Muscle layer of duodenum (tissue), 2 donors: ENCODE measurements at regions not wholly inside any gene's neighbourhood (a gene's known extent, or its start where the extent isn't known, plus 50 kb on each side); places are given as distances from the start of the nearest gene placed in this dataset.
"Not testable (repeated sequence)": the region's sequence is repeated elsewhere in the genome, so short reads cannot be mapped to it uniquely, and the experiment has no call there.

ENCODE experiments used
- H3K27ac ChIP-seq: one replicate; pipeline ENCODE4 v1.7.0; 2013; ENCODE audit warnings: mild to moderate bottlenecking, low read length
- H3K27me3 ChIP-seq: one replicate; pipeline ENCODE4 v1.7.0; 2013; ENCODE audit warnings: low read depth, mild to moderate bottlenecking, control low read depth, low read length
- H3K36me3 ChIP-seq, 2 donors: one replicate each; pipeline ENCODE4 v1.7.0; 2013; ENCODE audit warnings: low read length in 2 of 2, control low read depth in 1 of 2, mild to moderate bottlenecking in 1 of 2; ENCODE audit not compliant: insufficient read depth in 2 of 2, control insufficient read depth in 1 of 2
- H3K4me1 ChIP-seq, 2 donors: one replicate each; pipeline ENCODE4 v1.7.0; 2013; ENCODE audit warnings: low read length in 2 of 2, mild to moderate bottlenecking in 2 of 2, control low read depth in 1 of 2, moderate library complexity in 1 of 2; ENCODE audit not compliant: insufficient read depth in 2 of 2, control insufficient read depth in 1 of 2
- H3K4me3 ChIP-seq, 2 donors: one replicate each; pipeline ENCODE4 v1.7.0; 2013; ENCODE audit warnings: low read length in 2 of 2, low read depth in 1 of 2, mild to moderate bottlenecking in 1 of 2
- H3K9me3 ChIP-seq, 2 donors: one replicate each; pipeline ENCODE4 v1.7.0; 2013; ENCODE audit warnings: low read length in 2 of 2, control low read depth in 1 of 2, mild to moderate bottlenecking in 1 of 2; ENCODE audit not compliant: control insufficient read depth in 1 of 2
- donor health status: healthy.

DNA sequence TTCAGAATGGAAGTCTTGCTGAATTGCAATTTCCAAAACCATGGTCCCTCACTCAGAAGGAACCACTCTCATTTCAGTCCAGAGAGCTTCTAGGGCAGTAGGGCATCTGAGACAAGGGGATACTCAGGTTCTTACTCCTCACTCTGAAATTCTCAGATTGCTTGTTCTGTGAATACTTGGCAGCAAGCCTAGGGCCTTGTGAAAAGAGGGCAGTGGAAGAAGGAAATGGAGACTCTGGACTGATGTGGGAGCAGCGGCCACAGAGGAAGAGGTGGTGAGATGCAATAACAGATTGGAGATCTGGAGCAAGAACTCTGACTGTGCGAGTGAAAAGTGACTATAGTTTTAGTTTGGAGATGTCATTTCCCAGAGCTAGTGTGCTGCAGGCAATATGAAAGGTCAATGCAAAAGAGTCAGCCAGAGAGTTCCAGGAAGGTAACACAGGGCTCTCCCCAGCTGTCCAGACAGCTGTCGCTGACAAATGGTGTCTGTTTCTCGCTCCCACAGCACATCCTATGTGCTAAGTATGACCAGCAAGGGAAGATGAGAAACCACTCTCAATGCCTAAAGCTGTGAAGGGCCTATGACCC lies 291.6 kb upstream of the KIAA1217 start:
- H3K4me1 ChIP-seq: no peaks in the 10 kb centered on the region
- H3K36me3 ChIP-seq: no peaks in the 10 kb centered on the region
- no peak overlapping the region for H3K4me3 ChIP-seq
- H3K9me3 ChIP-seq: no peaks in the 10 kb centered on the region
- no peak overlapping the region for H3K27ac ChIP-seq
- no peaks in the 10 kb centered on the region for H3K27me3 ChIP-seq

DNA sequence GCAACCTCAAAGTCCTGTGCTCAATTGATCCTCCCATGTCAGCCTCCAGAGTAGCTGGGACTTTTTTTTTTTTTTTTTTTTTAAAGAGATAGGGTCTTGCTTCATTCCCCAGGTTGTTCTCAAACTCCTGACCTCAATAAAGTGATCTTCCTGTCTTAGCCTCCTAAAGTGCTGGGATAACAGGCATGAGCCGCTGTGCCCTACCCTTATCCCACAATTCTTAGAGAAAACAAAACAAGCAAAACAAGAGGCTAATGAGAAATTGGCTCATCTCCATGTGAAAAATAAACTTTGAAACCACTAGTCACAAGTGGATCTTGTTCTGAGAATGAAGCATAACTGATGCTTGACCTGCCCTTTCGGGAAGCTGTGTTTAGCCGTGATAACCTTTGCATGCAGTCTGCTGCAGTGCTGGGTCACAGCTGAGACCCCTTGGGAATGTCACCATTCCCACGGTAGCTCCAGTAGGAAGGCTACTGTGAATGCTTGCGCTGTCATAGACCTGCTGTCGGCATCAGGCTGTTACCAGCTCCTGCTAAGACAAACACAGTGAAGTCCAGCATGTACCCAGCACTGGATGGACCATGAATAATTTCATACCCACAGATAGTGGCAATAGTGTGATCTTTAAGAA lies 290.7 kb upstream of the KIAA1217 start:
- no peak overlapping the region for H3K27ac ChIP-seq
- H3K27me3 ChIP-seq: no peaks in the 10 kb centered on the region
- no peaks in the 10 kb centered on the region for H3K9me3 ChIP-seq
- H3K4me3 ChIP-seq: no peak overlapping the region
- H3K4me1 ChIP-seq: no peaks in the 10 kb centered on the region
- H3K36me3 ChIP-seq: no peaks in the 10 kb centered on the region

DNA sequence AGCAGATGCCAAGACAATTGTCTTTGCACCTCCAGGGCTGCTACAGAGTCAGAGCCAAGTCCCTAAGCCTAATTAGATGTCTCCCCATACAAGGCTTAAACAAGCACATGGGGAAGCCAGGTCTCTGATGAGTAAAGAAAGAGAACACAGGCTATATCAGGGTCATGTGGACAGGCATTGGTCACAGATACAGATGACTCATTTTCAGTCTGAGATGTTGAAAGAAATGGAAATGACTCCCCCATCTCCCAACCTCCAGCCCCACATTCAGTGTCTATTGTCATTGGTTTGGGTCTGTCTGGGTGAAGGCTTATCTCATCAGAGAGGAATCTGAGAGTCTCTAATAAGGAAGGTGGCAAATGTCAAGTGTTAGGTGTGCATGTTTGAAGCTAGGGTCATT lies 290.1 kb upstream of the KIAA1217 start:
- Histone ChIP-seq H3K36me3 (no peaks in the 10 kb centered on the region), H3K9me3 (no peaks in the 10 kb centered on the region)

DNA sequence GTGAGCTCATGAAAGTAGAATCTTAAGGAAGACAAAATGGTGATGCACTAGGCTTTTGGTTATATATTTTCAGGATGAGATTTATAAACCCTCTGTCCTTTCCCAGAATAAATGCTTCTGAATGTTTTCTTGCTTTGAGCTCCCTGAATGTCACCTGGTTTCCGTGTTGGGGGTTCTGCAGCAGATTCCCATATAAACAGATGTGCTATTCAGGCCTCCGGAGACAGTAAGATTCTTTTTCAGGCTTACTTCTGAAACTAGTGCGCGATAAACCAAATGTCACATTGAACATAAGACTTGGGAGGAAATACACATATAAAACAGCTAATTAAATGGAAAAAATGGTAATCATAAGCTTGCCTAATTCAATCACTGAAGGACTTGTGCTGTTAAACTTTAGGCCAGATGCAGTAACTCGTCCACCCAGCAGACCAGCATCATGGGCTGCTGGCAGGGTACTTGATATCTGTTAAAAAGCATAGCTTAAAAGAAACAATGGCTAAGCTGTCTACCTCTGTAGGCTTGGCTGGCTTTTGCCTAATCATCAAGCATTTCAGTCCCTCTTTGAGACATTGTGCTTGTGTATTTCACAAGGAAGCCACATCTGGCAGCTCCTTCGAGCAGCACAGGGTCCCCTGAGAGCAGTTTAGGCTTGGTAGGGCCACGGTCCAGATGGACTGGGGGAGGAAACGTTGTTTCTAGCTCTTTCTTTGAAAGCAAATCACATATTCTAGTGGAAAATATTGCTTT lies 281.2 kb upstream of the KIAA1217 start:
- H3K9me3 ChIP-seq: no peaks in the 10 kb centered on the region
- H3K4me1 ChIP-seq: no peaks in the 10 kb centered on the region
- no peaks in the 10 kb centered on the region for H3K27me3 ChIP-seq
- H3K36me3 ChIP-seq: no peaks in the 10 kb centered on the region
- H3K27ac ChIP-seq: no peak overlapping the region
- H3K4me3 ChIP-seq: no peak overlapping the region

More for the DNA sequence above, 290.1 kb upstream of the KIAA1217 start:
- Histone ChIP-seq H3K27me3 (no peaks in the 10 kb centered on the region), H3K27ac (no peak overlapping the region), H3K4me1 (no peaks in the 10 kb centered on the region), H3K4me3 (no peak overlapping the region)

GRCh38 chr10:23934023-23934422 lies 274.9 kb upstream of the KIAA1217 start:
- H3K9me3 ChIP-seq, H3K4me1 ChIP-seq, H3K36me3 ChIP-seq, H3K27me3 ChIP-seq, H3K27ac ChIP-seq, H3K4me3 ChIP-seq: not testable (repeated sequence)

DNA sequence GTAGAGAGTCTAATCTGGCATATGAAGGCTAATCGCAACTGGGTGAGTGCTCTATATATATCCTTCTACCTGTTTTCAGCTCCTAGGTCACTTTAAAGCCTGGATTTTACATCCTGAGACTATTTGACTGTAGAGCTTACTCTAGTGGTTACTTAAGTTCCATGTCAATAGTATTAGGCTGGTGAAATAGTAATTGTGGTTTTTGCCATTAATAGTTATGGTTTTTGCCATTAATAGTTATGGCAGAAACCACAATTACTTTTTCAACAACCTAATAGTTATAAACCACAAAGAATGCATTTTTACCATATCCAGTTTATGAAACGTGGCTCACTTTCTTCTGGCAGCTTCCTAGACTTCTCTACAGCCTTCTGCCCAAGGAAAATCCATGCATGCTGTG lies 263.1 kb upstream of the KIAA1217 start:
- H3K27ac ChIP-seq: no peak overlapping the region
- H3K27me3 ChIP-seq: no peaks in the 10 kb centered on the region
- H3K36me3 ChIP-seq: no peaks in the 10 kb centered on the region
- H3K4me1 ChIP-seq: no peaks in the 10 kb centered on the region
- no peaks in the 10 kb centered on the region for H3K9me3 ChIP-seq
- no peak overlapping the region for H3K4me3 ChIP-seq

DNA sequence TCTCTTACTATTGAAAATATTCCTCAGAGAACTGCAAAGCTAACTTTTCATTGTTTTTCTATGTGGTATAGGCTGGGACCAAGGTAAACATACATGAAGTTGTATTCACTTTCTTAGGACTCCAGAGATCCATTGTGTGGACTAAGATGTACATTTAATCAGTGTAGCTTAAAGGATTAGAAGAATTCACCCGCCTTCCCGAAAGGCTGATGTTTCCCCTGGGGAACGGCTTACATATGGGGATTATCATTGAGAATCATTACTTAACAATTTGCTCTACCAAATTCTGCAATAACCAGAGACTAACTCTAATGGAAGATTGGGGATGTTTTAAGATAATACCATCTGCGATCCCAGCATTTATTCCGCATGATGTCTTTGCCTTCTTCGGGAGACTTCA lies 257.1 kb upstream of the KIAA1217 start:
- no peaks in the 10 kb centered on the region for H3K4me1 ChIP-seq
- no peak overlapping the region for H3K27ac ChIP-seq
- peaks cover 0 to 5% of the 10 kb centered on the region in 2 donors for H3K9me3 ChIP-seq
- H3K36me3 ChIP-seq: no peaks in the 10 kb centered on the region
- H3K4me3 ChIP-seq: no peak overlapping the region
- H3K27me3 ChIP-seq: no peaks in the 10 kb centered on the region

DNA sequence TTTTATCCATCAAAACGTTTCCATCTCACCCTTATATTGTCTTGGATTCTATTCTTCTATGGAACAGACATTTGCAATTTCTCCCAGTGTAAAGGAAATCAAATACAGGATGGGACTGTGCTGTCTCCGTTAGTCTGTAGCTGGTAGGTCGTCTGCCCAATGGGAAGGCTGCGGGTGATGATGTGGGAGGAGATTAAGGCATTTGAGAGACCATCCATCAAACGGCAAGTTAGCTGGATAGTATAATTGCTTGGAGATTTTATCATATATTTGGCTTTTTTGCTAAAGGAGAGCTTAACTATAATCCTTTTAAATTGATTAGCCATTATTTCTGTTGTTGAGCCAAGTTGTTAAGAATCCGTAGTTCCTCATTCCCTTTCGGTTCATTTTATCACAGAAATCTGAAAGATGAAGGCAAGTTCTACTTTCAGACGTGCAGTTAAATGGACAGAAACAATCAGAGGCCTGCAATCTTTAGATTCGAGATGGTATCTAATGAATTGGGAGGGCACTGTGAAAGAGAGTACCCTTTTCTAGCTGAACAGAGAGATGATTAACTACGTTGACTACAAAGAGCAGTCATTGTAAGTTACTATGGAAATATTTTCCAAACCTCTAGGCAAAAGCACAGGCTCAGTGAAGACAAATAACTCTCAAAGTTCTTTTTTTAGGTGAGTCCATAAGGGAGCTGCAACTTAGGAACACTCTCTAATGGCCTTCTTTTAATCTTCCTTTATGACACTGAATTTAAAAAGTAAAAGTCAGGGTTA lies 253.3 kb upstream of the KIAA1217 start:
- Histone ChIP-seq H3K9me3 (peaks cover 0 to 5% of the 10 kb centered on the region in 2 donors), H3K36me3 (no peaks in the 10 kb centered on the region), H3K27me3 (no peaks in the 10 kb centered on the region), H3K27ac (no peak overlapping the region), H3K4me1 (no peaks in the 10 kb centered on the region), H3K4me3 (no peak overlapping the region)

DNA sequence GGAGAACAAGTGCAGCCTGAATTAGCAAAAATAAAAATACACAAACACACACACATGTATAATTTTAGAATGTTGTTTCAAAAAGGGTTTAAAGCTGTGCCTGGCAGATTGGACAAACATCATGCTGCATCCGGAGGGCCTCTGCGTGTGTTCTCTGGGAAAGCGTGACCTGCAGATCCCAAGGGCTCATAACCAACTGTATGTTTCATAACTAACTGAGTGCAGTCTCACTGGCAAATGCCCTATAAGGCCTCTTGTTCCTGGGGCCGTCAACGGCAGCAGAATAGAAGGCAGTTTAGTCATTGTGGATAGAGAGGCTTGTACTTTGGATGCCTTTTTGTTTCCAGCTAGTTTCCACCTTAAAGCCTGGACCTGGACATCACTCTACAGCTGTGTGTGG lies 243.8 kb upstream of the KIAA1217 start:
- H3K4me3 ChIP-seq: no peak overlapping the region
- no peaks in the 10 kb centered on the region for H3K4me1 ChIP-seq
- H3K27me3 ChIP-seq: no peaks in the 10 kb centered on the region
- no peak overlapping the region for H3K27ac ChIP-seq
- peaks cover 0 to 4% of the 10 kb centered on the region in 2 donors for H3K9me3 ChIP-seq
- H3K36me3 ChIP-seq: no peaks in the 10 kb centered on the region

DNA sequence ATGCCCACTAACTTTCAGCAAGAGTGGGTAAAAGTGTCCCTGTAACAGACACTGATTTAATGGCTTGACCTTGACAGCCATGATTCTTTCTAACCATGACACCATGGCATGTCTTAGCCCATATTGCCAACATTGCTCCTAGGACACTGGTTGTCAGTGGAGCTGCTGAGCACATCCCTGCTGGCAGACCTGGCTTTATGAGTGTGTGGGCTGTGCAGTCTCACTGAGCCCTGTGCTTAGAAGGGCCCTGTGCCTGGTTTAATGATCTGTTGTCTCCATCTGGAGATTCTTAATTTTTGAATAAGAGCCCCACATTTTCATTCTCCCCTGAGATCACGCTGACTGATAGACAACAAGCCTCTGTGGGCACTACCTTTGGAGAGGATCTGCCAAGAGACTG lies 243.1 kb upstream of the KIAA1217 start:
- Histone ChIP-seq H3K9me3 (peaks cover 0 to 4% of the 10 kb centered on the region in 2 donors), H3K4me1 (no peaks in the 10 kb centered on the region), H3K36me3 (no peaks in the 10 kb centered on the region), H3K4me3 (no peak overlapping the region), H3K27me3 (no peaks in the 10 kb centered on the region), H3K27ac (no peak overlapping the region)

DNA sequence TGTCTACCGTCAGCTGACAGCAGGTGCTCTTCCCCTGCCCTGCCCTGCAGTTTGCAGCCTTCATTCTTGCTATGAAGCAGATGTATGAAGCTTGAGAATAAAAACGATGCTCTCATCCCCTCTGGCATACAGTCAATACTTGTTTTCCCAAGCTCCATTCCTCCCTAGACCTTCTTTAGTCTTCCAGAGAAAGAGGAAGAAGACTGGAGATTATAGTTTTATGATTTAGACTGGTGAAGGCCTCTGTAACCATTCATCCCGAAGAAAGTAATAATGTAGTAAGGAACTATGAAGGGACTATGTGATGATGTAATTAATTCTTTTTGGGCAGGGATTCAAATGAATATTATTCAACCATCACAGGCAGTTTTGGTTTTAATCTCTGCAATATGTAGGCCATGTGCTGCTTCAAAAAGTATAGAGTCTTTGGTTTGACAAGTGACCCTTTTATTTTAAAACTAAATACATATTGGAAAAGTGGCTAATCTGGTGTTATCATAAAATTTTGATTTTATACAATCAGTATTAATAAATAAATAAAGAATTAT lies 242.4 kb upstream of the KIAA1217 start:
- Histone ChIP-seq H3K4me1 (no peaks in the 10 kb centered on the region), H3K9me3 (peaks cover 0 to 4% of the 10 kb centered on the region in 2 donors), H3K27ac (no peak overlapping the region), H3K27me3 (no peaks in the 10 kb centered on the region), H3K36me3 (no peaks in the 10 kb centered on the region), H3K4me3 (no peak overlapping the region)
